ENCODE measurements at regions not wholly inside any gene's neighbourhood (a gene's known extent, or its start where the extent isn't known, plus 50 kb on each side); places are given as distances from the start of the nearest gene placed in this dataset.

GRCh38 chr5:33372721-33373472 lies 67.9 kb upstream of the TARS1 start:
- TF ChIP-seq CTCF (IDR thresholded peaks at IDR 0.05) (no peak), EP300 (IDR thresholded peaks at IDR 0.05) (no peak)

Measured in ovary (tissue), 3 donors.